Lower lobe of right lung (tissue), 2 donors: ENCODE measurements at regions not wholly inside any gene's neighbourhood (a gene's known extent, or its start where the extent isn't known, plus 50 kb on each side); places are given as distances from the start of the nearest gene placed in this dataset.

Experiments used
- ATAC-seq, 2 donors: fragments of 200-7000 bp; cut with Tn5 transposase; one replicate each; pipeline ENCODE4 v1.9.1; 2020 to 2022; ENCODE audit warnings: mild to moderate bottlenecking in 2 of 2, moderate library complexity in 2 of 2
- DNase-seq: peaks from one replicate; pipeline ENCODE4 v3.0.0-alpha.2; 2020
- H3K27ac ChIP-seq: fragments of 200-600 bp; one replicate; pipeline ENCODE4 v1.8.0; 2022
- H3K27me3 ChIP-seq: fragments of 200-600 bp; one replicate; pipeline ENCODE4 v1.8.0; 2022; ENCODE audit warnings: low read depth
- H3K36me3 ChIP-seq: fragments of 200-600 bp; one replicate; pipeline ENCODE4 v1.8.0; 2022; ENCODE audit warnings: mild to moderate bottlenecking
- H3K4me1 ChIP-seq: fragments of 200-600 bp; one replicate; pipeline ENCODE4 v1.8.0; 2022
- H3K4me3 ChIP-seq: fragments of 200-600 bp; one replicate; pipeline ENCODE4 v1.8.0; 2022; ENCODE audit warnings: mild to moderate bottlenecking
- H3K9me3 ChIP-seq: fragments of 200-600 bp; one replicate; pipeline ENCODE4 v1.8.0; 2022
- intact Hi-C: fragments of 100-400 bp; cut with DNase I; formaldehyde crosslinking; loops from one replicate; pipeline ENCODE4 v1.11.0; 2022
- TF ChIP-seq, protein P1 (sequence below): fragments of 200-600 bp; IDR thresholded peaks from one replicate; pipeline ENCODE4 v1.8.0; 2022; ENCODE audit warnings: antibody characterized with exemption, mild to moderate bottlenecking
- donor health status: DM: no; HTN: yes; CAD: no; lungs with severe emphysema.

DNA sequence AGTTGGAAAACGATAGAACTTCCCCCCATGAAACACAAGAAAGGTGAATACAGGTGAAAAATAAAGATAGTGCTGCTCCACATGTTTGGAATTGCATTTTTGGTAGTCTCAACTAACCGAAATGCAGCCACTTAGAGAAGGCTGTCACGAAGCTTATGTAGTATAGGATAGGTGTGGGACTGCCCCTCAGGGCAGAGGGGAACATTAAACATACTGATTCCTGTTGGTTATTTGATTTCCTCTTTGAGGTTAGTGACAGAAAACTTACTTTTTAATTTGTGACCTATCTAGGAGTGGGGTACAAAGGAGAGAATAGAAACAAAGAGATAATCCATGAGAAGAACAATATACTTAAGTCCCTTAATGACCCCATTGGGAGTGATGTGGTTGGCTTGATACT lies 85.8 kb upstream of the SATB1 start:
- DNase-seq (no peak), ATAC-seq (no peak)
- TF ChIP-seq, protein P1, sequence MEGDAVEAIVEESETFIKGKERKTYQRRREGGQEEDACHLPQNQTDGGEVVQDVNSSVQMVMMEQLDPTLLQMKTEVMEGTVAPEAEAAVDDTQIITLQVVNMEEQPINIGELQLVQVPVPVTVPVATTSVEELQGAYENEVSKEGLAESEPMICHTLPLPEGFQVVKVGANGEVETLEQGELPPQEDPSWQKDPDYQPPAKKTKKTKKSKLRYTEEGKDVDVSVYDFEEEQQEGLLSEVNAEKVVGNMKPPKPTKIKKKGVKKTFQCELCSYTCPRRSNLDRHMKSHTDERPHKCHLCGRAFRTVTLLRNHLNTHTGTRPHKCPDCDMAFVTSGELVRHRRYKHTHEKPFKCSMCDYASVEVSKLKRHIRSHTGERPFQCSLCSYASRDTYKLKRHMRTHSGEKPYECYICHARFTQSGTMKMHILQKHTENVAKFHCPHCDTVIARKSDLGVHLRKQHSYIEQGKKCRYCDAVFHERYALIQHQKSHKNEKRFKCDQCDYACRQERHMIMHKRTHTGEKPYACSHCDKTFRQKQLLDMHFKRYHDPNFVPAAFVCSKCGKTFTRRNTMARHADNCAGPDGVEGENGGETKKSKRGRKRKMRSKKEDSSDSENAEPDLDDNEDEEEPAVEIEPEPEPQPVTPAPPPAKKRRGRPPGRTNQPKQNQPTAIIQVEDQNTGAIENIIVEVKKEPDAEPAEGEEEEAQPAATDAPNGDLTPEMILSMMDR = no peak
- intact Hi-C loops = no loop called here
- no peak overlapping the region for H3K4me3 ChIP-seq
- no peaks in the 10 kb centered on the region for H3K9me3 ChIP-seq
- H3K36me3 ChIP-seq = no peaks in the 10 kb centered on the region
- no peak overlapping the region for H3K27ac ChIP-seq
- H3K4me1 ChIP-seq = no peaks in the 10 kb centered on the region
- H3K27me3 ChIP-seq = no peaks in the 10 kb centered on the region

DNA sequence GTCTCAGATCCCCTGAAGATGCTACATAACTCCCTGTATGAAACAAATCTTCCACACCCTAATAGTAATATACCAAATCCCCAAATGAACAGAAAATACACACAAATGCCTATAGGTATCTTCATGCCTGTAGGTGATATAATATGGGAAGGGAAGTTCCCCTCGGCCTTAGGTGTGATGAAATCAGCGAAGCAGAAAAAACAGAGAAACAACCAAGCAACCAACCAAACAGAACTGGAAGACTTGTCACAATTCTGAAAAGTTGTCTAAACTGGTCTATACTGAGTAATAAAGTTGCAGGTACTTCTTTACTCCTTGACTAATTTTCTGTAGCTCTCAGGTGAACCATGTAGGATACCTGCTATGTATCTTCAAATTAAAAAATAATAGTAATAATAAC lies 82.2 kb upstream of the SATB1 start:
- Histone ChIP-seq H3K9me3 (no peaks in the 10 kb centered on the region), H3K36me3 (no peaks in the 10 kb centered on the region), H3K4me3 (no peak overlapping the region), H3K27ac (no peak overlapping the region), H3K4me1 (no peaks in the 10 kb centered on the region), H3K27me3 (no peaks in the 10 kb centered on the region)
- ATAC-seq (no peak), DNase-seq (no peak)
- intact Hi-C loops = no loop called here
- TF ChIP-seq, protein P1 = no peak

DNA sequence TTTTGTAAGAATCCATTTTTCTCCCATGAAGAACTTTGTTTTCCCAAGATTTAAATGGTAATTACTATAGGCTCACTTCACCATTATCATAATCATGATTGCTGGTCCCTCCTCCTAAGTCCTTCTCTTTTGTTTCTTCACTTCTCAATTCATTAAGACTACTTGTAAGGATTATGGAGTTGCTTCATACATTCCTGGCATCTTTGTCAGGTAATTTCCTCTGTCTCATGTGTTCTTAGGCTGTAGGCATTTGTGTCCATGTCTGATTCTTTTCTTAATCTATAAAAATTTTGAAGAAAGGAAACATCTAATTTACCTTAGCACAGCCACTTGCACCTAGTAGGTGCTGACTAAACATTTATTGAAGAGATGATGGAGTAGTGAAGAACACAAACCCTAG lies 79.9 kb upstream of the SATB1 start:
- DNase-seq (no peak), ATAC-seq (no peak)
- no peak overlapping the region for H3K4me3 ChIP-seq
- H3K4me1 ChIP-seq = no peaks in the 10 kb centered on the region
- TF ChIP-seq, protein P1 = no peak
- H3K27ac ChIP-seq = no peak overlapping the region
- intact Hi-C loops = no loop called here
- no peaks in the 10 kb centered on the region for H3K27me3 ChIP-seq
- no peaks in the 10 kb centered on the region for H3K9me3 ChIP-seq
- no peaks in the 10 kb centered on the region for H3K36me3 ChIP-seq

DNA sequence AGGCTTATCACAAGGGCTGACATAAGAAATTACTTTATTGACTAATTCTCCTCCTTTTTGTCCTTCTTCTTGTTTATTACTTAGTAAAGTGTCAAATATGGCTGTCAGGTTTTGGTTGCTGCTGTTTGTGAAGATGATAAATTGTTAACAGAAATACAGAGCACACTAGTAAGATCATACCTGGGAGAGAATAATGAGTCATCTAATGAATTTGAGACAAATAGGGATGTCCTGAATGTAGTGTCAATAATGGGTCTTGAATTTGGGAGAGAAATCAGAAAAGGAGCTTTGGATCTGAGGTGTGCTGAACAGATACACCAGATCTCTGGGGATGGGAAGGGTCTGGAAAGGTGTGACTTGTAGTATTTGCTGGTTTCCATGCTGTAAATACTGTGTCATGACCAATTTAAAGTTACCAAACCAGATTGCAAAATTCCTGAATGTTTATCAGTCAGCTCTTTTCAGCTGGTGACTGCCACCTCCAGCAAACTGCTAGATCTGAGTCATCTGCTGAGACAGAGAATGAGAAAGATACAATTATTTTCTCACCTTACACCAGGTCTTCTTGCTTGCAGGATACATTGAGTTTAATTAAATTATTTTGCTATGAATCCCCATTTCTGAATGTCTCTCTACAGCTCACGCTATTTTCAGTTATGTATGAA lies 76.7 kb upstream of the SATB1 start:
- no peak overlapping the region for H3K4me3 ChIP-seq
- H3K27ac ChIP-seq = no peak overlapping the region
- DNase-seq = no peak
- intact Hi-C loops = no loop called here
- TF ChIP-seq, protein P1 = no peak
- ATAC-seq = no peak
- no peaks in the 10 kb centered on the region for H3K36me3 ChIP-seq
- no peaks in the 10 kb centered on the region for H3K27me3 ChIP-seq
- H3K9me3 ChIP-seq = no peaks in the 10 kb centered on the region
- no peaks in the 10 kb centered on the region for H3K4me1 ChIP-seq

DNA sequence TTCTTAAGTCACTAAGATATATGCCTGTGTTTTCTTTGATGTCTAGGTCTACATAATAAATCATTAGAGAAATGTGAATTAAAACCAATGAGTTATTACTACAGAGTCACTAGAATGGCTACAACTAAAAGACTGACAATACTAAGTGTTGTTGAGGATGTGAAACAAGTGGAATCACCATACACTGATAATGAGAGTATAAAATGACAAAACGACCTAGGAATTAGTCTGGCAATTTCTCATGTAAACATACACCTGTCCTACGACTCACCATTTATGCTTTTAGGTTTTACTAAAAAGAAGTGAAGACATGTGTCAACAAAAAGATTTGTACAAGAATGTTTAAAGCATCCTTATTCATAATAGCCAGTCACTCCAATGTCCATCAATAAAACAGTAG lies 75.2 kb upstream of the SATB1 start:
- Histone ChIP-seq H3K9me3 (no peaks in the 10 kb centered on the region), H3K27ac (no peak overlapping the region), H3K27me3 (no peaks in the 10 kb centered on the region), H3K4me3 (no peak overlapping the region), H3K36me3 (no peaks in the 10 kb centered on the region), H3K4me1 (no peaks in the 10 kb centered on the region)
- DNase-seq (no peak), ATAC-seq (no peak)
- intact Hi-C loops = no loop called here
- TF ChIP-seq, protein P1 = no peak
